Upper lobe of left lung (tissue), 6 donors: ENCODE measurements at regions not wholly inside any gene's neighbourhood (a gene's known extent, or its start where the extent isn't known, plus 50 kb on each side); places are given as distances from the start of the nearest gene placed in this dataset.
A peak's percentile ranks its signal among the peaks of the same experiment; 100 is the strongest.

Experiments
- ATAC-seq, 2 donors: fragments of 200-7000 bp; cut with Tn5 transposase; one replicate each; pipeline ENCODE4 v1.9.1; 2022; ENCODE audit warnings: mild to moderate bottlenecking in 2 of 2, moderate library complexity in 2 of 2; ENCODE audit not compliant: low FRiP score in 2 of 2
- DNase-seq, 2 donors: peaks; one replicate each; pipeline ENCODE4 v3.0.0-alpha.2; 2019 to 2020
- H3K27ac ChIP-seq, 4 donors: fragments of 200-600 bp; sonication (generic); one replicate each; pipeline ENCODE4 v1.5.1; 2016 to 2019
- H3K27me3 ChIP-seq, 4 donors: fragments of 200-600 bp; sonication (generic); one replicate each; pipeline ENCODE4 v1.5.1; 2017 to 2019
- H3K36me3 ChIP-seq, 4 donors: fragments of 200-600 bp; sonication (generic); one replicate each; pipeline ENCODE4 v1.5.1; 2016 to 2019
- H3K4me1 ChIP-seq, 4 donors: fragments of 200-600 bp; sonication (generic); one replicate each; pipeline ENCODE4 v1.5.1; 2018 to 2019
- H3K4me3 ChIP-seq, 4 donors: fragments of 200-600 bp; sonication (generic); one replicate each; pipeline ENCODE4 v1.5.1; 2017 to 2019; ENCODE audit warnings: mild to moderate bottlenecking in 2 of 4, moderate library complexity in 1 of 4
- H3K9me3 ChIP-seq, 4 donors: fragments of 200-600 bp; sonication (generic); one replicate each; pipeline ENCODE4 v1.5.1; 2018 to 2019
- CTCF ChIP-seq, 6 experiments: fragments of 450-650 bp in 4 of 6; fragments of 200-600 bp in 2 of 6; sonication (generic) in 2 of 6; IDR thresholded peaks; one replicate each; pipeline ENCODE4 v1.5.1; 2016 to 2019; ENCODE audit warnings: antibody characterized with exemption in 6 of 6
- EP300 ChIP-seq, 4 donors: sonication (generic); formaldehyde crosslinking; IDR thresholded peaks; one replicate each; pipeline ENCODE4 v1.5.1; 2017; ENCODE audit warnings: antibody characterized with exemption in 4 of 4, control low read depth in 2 of 4
- POLR2A ChIP-seq, 4 donors: fragments of 450-650 bp; IDR thresholded peaks; one replicate each; pipeline ENCODE4 v1.5.1; 2016 to 2017; ENCODE audit warnings: antibody characterized with exemption in 4 of 4, mild to moderate bottlenecking in 2 of 4
- POLR2AphosphoS5 ChIP-seq, 2 donors: sonication (generic); formaldehyde crosslinking; IDR thresholded peaks; one replicate each; pipeline ENCODE4 v1.5.1; 2017; ENCODE audit warnings: antibody characterized with exemption in 2 of 2
- WGBS, 2 donors: methylation state at CpG; one replicate each; pipeline ENCODE4 v1.1.5; 2017 to 2018; 5-methylcytosine and 5-hydroxymethylcytosine counted together
- donor health status: DM: no; HTN: no; CAD: no; lungs with moderate emphysema.
- donor health status: DM: no; HTN: yes; CAD: no; lungs with severe emphysema.

- ATAC-seq (peak in 1 of 2 donors; percentile 58), DNase-seq (no peak)
- no peaks in the 10 kb centered on the region for H3K9me3 ChIP-seq
- H3K27ac ChIP-seq = no peak overlapping the region
- H3K4me1 ChIP-seq = no peaks in the 10 kb centered on the region
- TF ChIP-seq POLR2A (IDR thresholded peaks at IDR 0.05) = no peak
- no peak for TF ChIP-seq CTCF (IDR thresholded peaks at IDR 0.05)
- TF ChIP-seq EP300 (IDR thresholded peaks at IDR 0.05) = no peak
- no peak for TF ChIP-seq POLR2AphosphoS5 (IDR thresholded peaks at IDR 0.05)
- H3K36me3 ChIP-seq = no peaks in the 10 kb centered on the region
- no peak overlapping the region for H3K4me3 ChIP-seq
- no peaks in the 10 kb centered on the region for H3K27me3 ChIP-seq
Observed at GRCh38 chr7:13560441-13560840, 429.0 kb downstream of the ETV1 start.

- Histone ChIP-seq H3K4me1 (no peaks in the 10 kb centered on the region), H3K4me3 (no peak overlapping the region), H3K27me3 (no peaks in the 10 kb centered on the region), H3K9me3 (no peaks in the 10 kb centered on the region), H3K36me3 (no peaks in the 10 kb centered on the region), H3K27ac (no peak overlapping the region)
- ATAC-seq (no peak), DNase-seq (no peak)
- TF ChIP-seq POLR2AphosphoS5 (IDR thresholded peaks at IDR 0.05) = no peak
- TF ChIP-seq EP300 (IDR thresholded peaks at IDR 0.05) = no peak
- TF ChIP-seq CTCF (IDR thresholded peaks at IDR 0.05) = no peak
- TF ChIP-seq POLR2A (IDR thresholded peaks at IDR 0.05) = no peak
- 68 to 90% methylated on average over 3 of the region's 3 CpGs for WGBS, 2 donors
Observed at GRCh38 chr7:13563257-13563656, 426.2 kb downstream of the ETV1 start.

- H3K9me3 ChIP-seq = no peaks in the 10 kb centered on the region
- no peaks in the 10 kb centered on the region for H3K36me3 ChIP-seq
- TF ChIP-seq EP300 (IDR thresholded peaks at IDR 0.05) = no peak
- no peak for TF ChIP-seq CTCF (IDR thresholded peaks at IDR 0.05)
- TF ChIP-seq POLR2A (IDR thresholded peaks at IDR 0.05) = no peak
- TF ChIP-seq POLR2AphosphoS5 (IDR thresholded peaks at IDR 0.05) = no peak
- WGBS, 2 donors = 89% methylated on average over 5 of the region's 5 CpGs
- DNase-seq (no peak), ATAC-seq (no peak)
- H3K27ac ChIP-seq = no peak overlapping the region
- H3K27me3 ChIP-seq = no peaks in the 10 kb centered on the region
- H3K4me1 ChIP-seq = no peaks in the 10 kb centered on the region
- no peak overlapping the region for H3K4me3 ChIP-seq
Observed at GRCh38 chr7:13563680-13564079, 425.8 kb downstream of the ETV1 start.

GRCh38 chr7:13577566-13578145, 411.8 kb downstream of the ETV1 start:
- Histone ChIP-seq H3K9me3 (no peaks in the 10 kb centered on the region), H3K4me3 (no peak overlapping the region), H3K4me1 (no peaks in the 10 kb centered on the region), H3K27ac (no peak overlapping the region), H3K27me3 (no peaks in the 10 kb centered on the region), H3K36me3 (no peaks in the 10 kb centered on the region)
- ATAC-seq (no peak), DNase-seq (no peak)
- WGBS, 2 donors = 54 to 58% methylated on average over 3 of the region's 3 CpGs
- TF ChIP-seq POLR2AphosphoS5 (IDR thresholded peaks at IDR 0.05) = no peak
- no peak for TF ChIP-seq POLR2A (IDR thresholded peaks at IDR 0.05)
- no peak for TF ChIP-seq CTCF (IDR thresholded peaks at IDR 0.05)
- no peak for TF ChIP-seq EP300 (IDR thresholded peaks at IDR 0.05)

GRCh38 chr7:13578294-13578693, 411.2 kb downstream of the ETV1 start:
- no peaks in the 10 kb centered on the region for H3K9me3 ChIP-seq
- no peaks in the 10 kb centered on the region for H3K36me3 ChIP-seq
- ATAC-seq (no peak), DNase-seq (no peak)
- H3K4me3 ChIP-seq = no peak overlapping the region
- no peaks in the 10 kb centered on the region for H3K27me3 ChIP-seq
- TF ChIP-seq POLR2A (IDR thresholded peaks at IDR 0.05) = no peak
- no peak for TF ChIP-seq POLR2AphosphoS5 (IDR thresholded peaks at IDR 0.05)
- no peak for TF ChIP-seq CTCF (IDR thresholded peaks at IDR 0.05)
- TF ChIP-seq EP300 (IDR thresholded peaks at IDR 0.05) = no peak
- 67 to 69% methylated on average over 1 of the region's 1 CpG for WGBS, 2 donors
- no peaks in the 10 kb centered on the region for H3K4me1 ChIP-seq
- H3K27ac ChIP-seq = no peak overlapping the region
